ENCODE measurements at regions not wholly inside any gene's neighbourhood (a gene's known extent, or its start where the extent isn't known, plus 50 kb on each side); places are given as distances from the start of the nearest gene placed in this dataset.

DNA sequence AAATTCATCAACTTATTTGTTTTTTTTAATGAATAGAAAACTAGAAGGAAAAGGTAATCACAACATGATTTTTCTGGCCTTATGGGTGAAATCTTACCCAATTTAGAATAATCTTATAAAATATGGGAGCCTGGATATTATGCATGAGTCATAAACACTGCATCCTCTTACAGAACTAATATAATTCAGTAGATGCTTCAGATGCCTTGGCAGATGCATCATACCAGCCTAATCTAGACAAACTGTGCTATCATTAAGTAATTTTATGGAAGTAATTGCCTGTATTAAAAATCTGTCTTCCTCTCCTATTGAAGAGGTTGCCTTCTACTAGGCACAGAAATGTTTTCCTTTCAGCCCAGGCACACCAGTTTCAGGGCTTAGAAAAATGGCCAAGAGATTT, 2384.6 kb upstream of the WWC1 start:
- no peak for DNase-seq (ENCODE audit: low read depth in 2 of 2)

DNA sequence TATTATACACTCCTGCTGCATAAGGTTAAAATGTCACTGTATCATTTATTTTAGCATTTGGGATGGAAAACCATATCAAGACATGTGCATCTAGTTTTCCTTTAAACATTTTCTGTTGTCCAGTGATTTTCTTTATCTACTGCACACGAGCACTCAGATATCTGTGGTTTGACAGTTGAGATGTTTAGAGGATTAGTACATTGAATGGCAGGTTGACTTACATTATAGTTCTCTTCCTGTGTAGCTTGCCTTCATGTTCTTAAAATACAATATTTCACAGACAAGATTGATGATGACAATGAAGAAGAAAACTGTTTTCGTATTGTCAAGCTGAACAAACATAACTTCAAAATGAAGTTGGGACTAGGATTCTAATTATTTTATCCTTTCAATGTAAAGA, 2378.4 kb upstream of the WWC1 start:
- DNase-seq (ENCODE audit: low read depth in 2 of 2) = no peak

DNA sequence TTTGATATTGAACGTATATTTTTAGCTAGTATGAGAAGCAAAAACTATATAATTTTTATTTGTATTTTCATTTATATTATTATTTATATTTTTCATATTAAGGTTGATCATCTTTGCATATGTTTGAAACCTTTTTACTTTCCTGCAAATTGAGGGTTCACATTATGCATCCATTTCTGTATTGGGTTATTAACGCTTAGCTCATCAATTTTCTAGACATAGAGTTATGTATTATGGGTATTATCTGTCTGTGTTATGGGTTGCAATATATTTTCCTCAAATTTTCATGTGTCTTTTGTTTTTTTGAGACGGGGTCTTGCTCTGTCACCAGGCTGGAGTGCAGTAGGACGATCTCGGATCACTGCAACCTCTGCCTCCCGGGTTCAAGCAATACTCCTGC, 2377.0 kb upstream of the WWC1 start:
- no peak for DNase-seq (ENCODE audit: low read depth in 2 of 2)

GRCh38 chr5:165919196-165919595, 2372.2 kb upstream of the WWC1 start:
- DNase-seq (ENCODE audit: low read depth in 2 of 2) = no peak

GRCh38 chr5:165920655-165921054, 2370.8 kb upstream of the WWC1 start:
- no peak for DNase-seq (ENCODE audit: low read depth in 2 of 2)

DNA sequence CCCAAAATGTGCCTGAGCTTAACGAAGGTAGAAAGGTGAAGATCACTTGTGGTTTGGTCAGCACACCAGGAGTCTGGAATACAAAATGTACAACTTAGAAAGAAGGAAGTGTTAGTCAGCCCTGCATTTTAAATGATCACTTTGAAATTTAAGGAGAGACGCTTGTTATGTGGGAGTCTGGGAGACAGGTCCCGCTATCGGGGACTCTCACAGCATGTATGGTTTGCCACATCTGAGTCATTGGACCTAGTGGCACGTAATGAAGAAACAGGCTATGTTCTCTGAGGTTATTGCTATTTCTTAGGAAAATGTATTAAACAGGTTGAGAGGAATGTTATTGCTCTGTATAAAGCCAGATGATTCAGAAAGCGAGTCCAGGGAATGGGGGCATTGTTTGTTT, 2362.5 kb upstream of the WWC1 start:
- no peak for DNase-seq (ENCODE audit: low read depth in 2 of 2)

DNA sequence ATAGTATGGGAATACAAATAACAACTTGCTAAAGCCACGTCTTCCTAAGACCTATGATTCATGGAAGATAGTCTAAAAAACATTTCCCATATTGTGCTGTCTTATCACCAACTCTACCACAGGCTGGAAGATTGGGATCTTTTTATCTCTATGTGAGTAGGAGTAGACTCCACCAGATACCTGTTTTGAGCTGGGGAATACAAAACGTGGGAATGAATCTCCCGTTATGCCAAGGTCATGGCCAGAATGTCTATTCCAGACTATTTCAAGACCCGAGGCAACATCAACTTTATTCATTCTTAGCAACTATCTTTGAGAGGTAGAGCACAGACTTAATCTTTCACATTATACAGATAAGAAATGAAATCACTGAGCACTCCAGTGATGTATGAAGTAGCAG, 2350.9 kb upstream of the WWC1 start:
- no peak for DNase-seq (ENCODE audit: low read depth in 2 of 2)

GRCh38 chr5:165956854-165957253, 2334.6 kb upstream of the WWC1 start:
- no peak for DNase-seq (ENCODE audit: low read depth in 2 of 2)

- no peak for DNase-seq (ENCODE audit: low read depth in 2 of 2)
Measured at GRCh38 chr5:165981671-165982070, 2309.8 kb upstream of the WWC1 start.

- no peak for DNase-seq (ENCODE audit: low read depth in 2 of 2)
Measured at GRCh38 chr5:165996201-165996875, 2295.1 kb upstream of the WWC1 start.

GRCh38 chr5:165999693-166000320, 2291.6 kb upstream of the WWC1 start:
- no peak for DNase-seq (ENCODE audit: low read depth in 2 of 2)

- no peak for DNase-seq (ENCODE audit: low read depth in 2 of 2)
Measured at GRCh38 chr5:166004006-166004405, 2287.4 kb upstream of the WWC1 start.

GRCh38 chr5:166013415-166013814, 2278.0 kb upstream of the WWC1 start:
- DNase-seq (ENCODE audit: low read depth in 2 of 2) = no peak

GRCh38 chr5:166014256-166014655, 2277.2 kb upstream of the WWC1 start:
- DNase-seq (ENCODE audit: low read depth in 2 of 2) = no peak

GRCh38 chr5:166018716-166019115, 2272.7 kb upstream of the WWC1 start:
- DNase-seq (ENCODE audit: low read depth in 2 of 2) = no peak

DNA sequence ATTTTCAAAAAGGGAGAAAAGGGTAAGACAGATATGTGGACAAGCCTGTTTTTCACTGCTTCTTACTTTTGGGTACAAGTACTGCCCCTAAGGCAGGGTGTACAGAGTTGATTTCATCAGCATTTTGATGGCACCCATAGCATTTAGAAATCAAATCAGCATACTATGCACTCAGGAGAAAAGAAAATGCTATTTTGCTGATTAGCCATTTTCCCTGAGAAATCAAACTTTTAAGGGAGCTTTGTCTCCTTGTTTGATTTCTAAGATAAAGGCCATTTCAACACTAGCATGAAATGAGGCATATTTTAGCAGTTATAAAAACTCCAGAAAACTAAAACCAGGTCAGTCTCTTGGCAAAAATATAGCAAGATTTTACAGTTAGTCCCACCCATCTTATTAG, 2269.4 kb upstream of the WWC1 start:
- no peak for DNase-seq (ENCODE audit: low read depth in 2 of 2)

DNA sequence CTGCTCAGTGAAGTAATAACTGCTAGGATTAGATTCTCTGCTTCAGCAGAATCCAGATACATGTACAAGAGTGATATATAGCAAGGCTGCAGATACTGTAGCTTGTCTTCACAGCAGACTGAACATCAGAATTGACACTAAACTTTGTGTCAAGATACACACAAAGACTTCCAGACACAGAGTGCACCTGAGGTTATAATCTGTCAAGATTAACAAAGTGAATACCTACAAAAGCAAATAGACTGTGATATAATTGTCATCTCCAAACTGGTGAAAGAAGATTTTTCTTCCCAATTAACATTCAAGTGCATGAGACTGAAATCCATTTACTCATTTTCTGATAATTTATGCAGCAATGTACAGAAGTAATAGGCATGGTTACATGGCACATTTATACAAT, 2266.5 kb upstream of the WWC1 start:
- no peak for DNase-seq (ENCODE audit: low read depth in 2 of 2)

- no peak for DNase-seq (ENCODE audit: low read depth in 2 of 2)
Measured at GRCh38 chr5:166027582-166027981, 2263.9 kb upstream of the WWC1 start.

- DNase-seq (ENCODE audit: low read depth in 2 of 2) = no peak
Measured at GRCh38 chr5:166031926-166032325, 2259.5 kb upstream of the WWC1 start.

DNA sequence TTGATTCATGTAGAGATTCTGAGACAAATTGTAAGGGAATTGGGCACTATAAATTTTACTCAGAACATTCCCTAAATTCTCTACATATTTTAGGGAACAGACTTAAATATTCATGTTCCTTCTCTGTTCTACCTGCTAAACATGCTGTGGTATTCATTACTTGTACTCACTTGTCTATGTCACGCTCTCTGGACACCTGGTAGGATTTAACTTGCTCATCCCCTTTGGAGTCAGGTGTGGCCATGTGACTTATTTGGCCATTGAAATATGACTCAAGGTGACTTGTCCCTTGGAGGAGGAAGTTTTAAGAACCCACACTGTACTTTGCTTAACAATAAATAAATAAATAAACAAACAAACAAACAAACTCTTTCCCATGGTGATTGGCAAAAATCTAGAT, 2258.8 kb upstream of the WWC1 start:
- no peak for DNase-seq (ENCODE audit: low read depth in 2 of 2)

DNA sequence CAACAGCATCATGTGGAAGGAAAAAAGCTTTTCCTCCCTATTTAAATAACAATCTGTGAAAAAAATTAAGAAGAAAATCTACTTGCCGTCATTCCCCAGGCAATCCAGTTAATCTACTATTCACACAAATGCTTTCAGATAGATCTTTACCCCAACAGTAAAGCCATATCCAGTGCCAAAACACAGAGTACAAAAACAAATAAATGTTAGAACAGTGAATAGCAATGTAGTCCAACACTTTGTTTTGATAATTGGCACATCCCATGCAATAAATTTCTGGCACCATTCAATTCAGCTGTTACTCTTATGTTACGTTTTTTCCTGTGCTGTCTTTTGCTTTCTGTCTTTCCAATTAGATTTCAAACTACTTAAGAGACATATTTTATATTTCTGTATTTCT, 2245.5 kb upstream of the WWC1 start:
- DNase-seq (ENCODE audit: low read depth in 2 of 2) = no peak

- DNase-seq (ENCODE audit: low read depth in 2 of 2) = no peak
Measured at GRCh38 chr5:166046956-166047355, 2244.5 kb upstream of the WWC1 start.

- DNase-seq (ENCODE audit: low read depth in 2 of 2) = no peak
Measured at GRCh38 chr5:166050531-166050930, 2240.9 kb upstream of the WWC1 start.

DNA sequence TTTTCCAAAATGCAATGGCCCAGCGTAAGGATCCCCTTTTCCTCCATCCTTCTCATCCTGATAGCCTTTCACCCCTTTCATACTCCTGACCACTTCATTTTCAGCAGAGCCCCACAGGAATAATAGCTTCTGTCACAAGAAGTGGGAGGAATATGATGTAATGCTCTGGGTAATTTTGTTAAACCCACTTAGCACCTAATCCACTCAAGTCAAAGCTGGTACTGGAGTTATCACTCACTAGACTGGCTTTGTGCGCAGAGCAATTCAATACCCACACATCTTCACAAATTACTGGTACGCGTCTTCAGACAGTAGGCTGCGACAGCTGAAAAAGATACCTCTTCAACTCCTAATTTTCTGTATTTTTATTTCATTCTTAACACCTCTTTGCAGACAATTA, 2232.8 kb upstream of the WWC1 start:
- no peak for DNase-seq (ENCODE audit: low read depth in 2 of 2)

Measured in activated CD4-positive, alpha-beta T cell treated with anti-CD3 and anti-CD28 coated beads for 24 hours (primary cell).